Mucosa of rectum (tissue), 2 donors: ENCODE measurements at regions not wholly inside any gene's neighbourhood (a gene's known extent, or its start where the extent isn't known, plus 50 kb on each side); places are given as distances from the start of the nearest gene placed in this dataset.

Experiments
- H3K27ac ChIP-seq, 2 donors: one replicate each; pipeline ENCODE4 v1.7.0; 2013; ENCODE audit warnings: inconsistent platforms in 2 of 2, low read depth in 2 of 2, low read length in 2 of 2
- H3K27me3 ChIP-seq, 2 donors: one replicate each; pipeline ENCODE4 v1.7.0; 2013; ENCODE audit warnings: low read length in 2 of 2; ENCODE audit not compliant: control insufficient read depth in 2 of 2, insufficient read depth in 2 of 2
- H3K36me3 ChIP-seq, 2 donors: one replicate each; pipeline ENCODE4 v1.7.0; 2013; ENCODE audit warnings: low read length in 2 of 2; ENCODE audit not compliant: control insufficient read depth in 2 of 2, insufficient read depth in 2 of 2
- H3K4me1 ChIP-seq, 2 donors: one replicate each; pipeline ENCODE4 v1.7.0; 2013; ENCODE audit warnings: low read length in 2 of 2, mild to moderate bottlenecking in 1 of 2; ENCODE audit not compliant: control insufficient read depth in 2 of 2, insufficient read depth in 2 of 2
- H3K4me3 ChIP-seq, 2 donors: one replicate each; pipeline ENCODE4 v1.7.0; 2013; ENCODE audit warnings: low read length in 2 of 2
- H3K9ac ChIP-seq, 2 donors: one replicate each; pipeline ENCODE4 v1.7.0; 2013; ENCODE audit warnings: low read length in 2 of 2, low read depth in 1 of 2, mild to moderate bottlenecking in 1 of 2
- H3K9me3 ChIP-seq, 2 donors: one replicate each; pipeline ENCODE4 v1.7.0; 2013; ENCODE audit warnings: low read length in 2 of 2; ENCODE audit not compliant: control insufficient read depth in 2 of 2
- donor health status: healthy.
- donor health status: Normal muscosa, but diverticular disease.

GRCh38 chr20:40503119-40503518, 185.9 kb downstream of the MAFB start:
- Histone ChIP-seq H3K9ac (no peak overlapping the region), H3K4me3 (no peak overlapping the region), H3K27ac (no peak overlapping the region), H3K27me3 (no peaks in the 10 kb centered on the region), H3K4me1 (no peaks in the 10 kb centered on the region), H3K36me3 (no peaks in the 10 kb centered on the region), H3K9me3 (no peaks in the 10 kb centered on the region)

- H3K36me3 ChIP-seq, result no peaks in the 10 kb centered on the region
- H3K27ac ChIP-seq, result no peak overlapping the region
- no peak overlapping the region for H3K9ac ChIP-seq
- no peak overlapping the region for H3K4me3 ChIP-seq
- no peaks in the 10 kb centered on the region for H3K9me3 ChIP-seq
- no peaks in the 10 kb centered on the region for H3K27me3 ChIP-seq
- no peaks in the 10 kb centered on the region for H3K4me1 ChIP-seq
Measured at GRCh38 chr20:40502576-40502975, 186.5 kb downstream of the MAFB start.

GRCh38 chr20:40499391-40499790, 189.6 kb downstream of the MAFB start:
- no peaks in the 10 kb centered on the region for H3K36me3 ChIP-seq
- H3K9ac ChIP-seq, result no peak overlapping the region
- H3K4me1 ChIP-seq, result no peaks in the 10 kb centered on the region
- no peaks in the 10 kb centered on the region for H3K27me3 ChIP-seq
- H3K9me3 ChIP-seq, result no peaks in the 10 kb centered on the region
- no peak overlapping the region for H3K27ac ChIP-seq
- no peak overlapping the region for H3K4me3 ChIP-seq

- Histone ChIP-seq H3K9ac (no peak overlapping the region), H3K9me3 (no peaks in the 10 kb centered on the region), H3K27ac (peak overlapping the region in 1 of 2 donors; percentile 11), H3K4me1 (no peaks in the 10 kb centered on the region), H3K36me3 (no peaks in the 10 kb centered on the region), H3K4me3 (no peak overlapping the region), H3K27me3 (no peaks in the 10 kb centered on the region)
Measured at GRCh38 chr20:40497899-40498691, 190.9 kb downstream of the MAFB start.

- H3K36me3 ChIP-seq, result no peaks in the 10 kb centered on the region
- H3K27me3 ChIP-seq, result no peaks in the 10 kb centered on the region
- H3K9ac ChIP-seq, result no peak overlapping the region
- no peak overlapping the region for H3K4me3 ChIP-seq
- H3K4me1 ChIP-seq, result no peaks in the 10 kb centered on the region
- no peaks in the 10 kb centered on the region for H3K9me3 ChIP-seq
- no peak overlapping the region for H3K27ac ChIP-seq
Measured at GRCh38 chr20:40495956-40496355, 193.1 kb downstream of the MAFB start.

GRCh38 chr20:40494248-40494647, 194.8 kb downstream of the MAFB start:
- Histone ChIP-seq H3K4me3 (no peak overlapping the region), H3K9ac (no peak overlapping the region), H3K27ac (no peak overlapping the region), H3K9me3 (no peaks in the 10 kb centered on the region), H3K36me3 (no peaks in the 10 kb centered on the region), H3K4me1 (no peaks in the 10 kb centered on the region), H3K27me3 (no peaks in the 10 kb centered on the region)

GRCh38 chr20:40493549-40493948, 195.5 kb downstream of the MAFB start:
- Histone ChIP-seq H3K36me3 (no peaks in the 10 kb centered on the region), H3K27ac (no peak overlapping the region), H3K4me3 (no peak overlapping the region), H3K9ac (no peak overlapping the region), H3K4me1 (no peaks in the 10 kb centered on the region), H3K9me3 (no peaks in the 10 kb centered on the region), H3K27me3 (no peaks in the 10 kb centered on the region)

GRCh38 chr20:40493071-40493470, 196.0 kb downstream of the MAFB start:
- Histone ChIP-seq H3K4me1 (no peaks in the 10 kb centered on the region), H3K4me3 (no peak overlapping the region), H3K9ac (no peak overlapping the region), H3K36me3 (no peaks in the 10 kb centered on the region), H3K27me3 (no peaks in the 10 kb centered on the region), H3K27ac (no peak overlapping the region), H3K9me3 (no peaks in the 10 kb centered on the region)

GRCh38 chr20:40491009-40491590, 197.9 kb downstream of the MAFB start:
- Histone ChIP-seq H3K9ac (no peak overlapping the region), H3K36me3 (no peaks in the 10 kb centered on the region), H3K4me3 (no peak overlapping the region), H3K27ac (no peak overlapping the region), H3K4me1 (no peaks in the 10 kb centered on the region), H3K27me3 (no peaks in the 10 kb centered on the region), H3K9me3 (no peaks in the 10 kb centered on the region)

- Histone ChIP-seq H3K4me1 (no peaks in the 10 kb centered on the region), H3K9me3 (no peaks in the 10 kb centered on the region), H3K4me3 (no peak overlapping the region), H3K36me3 (no peaks in the 10 kb centered on the region), H3K9ac (no peak overlapping the region), H3K27me3 (no peaks in the 10 kb centered on the region), H3K27ac (no peak overlapping the region)
Measured at GRCh38 chr20:40489886-40490285, 199.2 kb downstream of the MAFB start.
